Heart left ventricle (tissue), 16 donors: ENCODE measurements at regions not wholly inside any gene's neighbourhood (a gene's known extent, or its start where the extent isn't known, plus 50 kb on each side); places are given as distances from the start of the nearest gene placed in this dataset.

Experiments used
- ATAC-seq, 4 donors: fragments of 200-7000 bp; cut with Tn5 transposase; one replicate each; pipeline ENCODE4 v1.9.1; 2020 to 2022; ENCODE audit warnings: moderate library complexity in 4 of 4, mild to moderate bottlenecking in 3 of 4, moderate number of reproducible peaks in 1 of 4
- DNase-seq, 5 donors: peaks; one replicate each; pipeline ENCODE4 v3.0.0-alpha.2; 2020
- H3K27ac ChIP-seq, 12 donors: fragments of 200-600 bp; sonication (generic) in 4 of 12; one replicate each; pipeline versions ENCODE4 v1.5.0 to v1.8.0; 2016 to 2022; ENCODE audit warnings: mild to moderate bottlenecking in 2 of 12
- H3K27me3 ChIP-seq, 9 donors: fragments of 200-600 bp; sonication (generic) in 2 of 9; one replicate each; pipeline versions ENCODE4 v1.5.1 to v1.8.0; 2016 to 2022; ENCODE audit warnings: mild to moderate bottlenecking in 3 of 9
- H3K36me3 ChIP-seq, 9 donors: fragments of 200-600 bp; sonication (generic) in 2 of 9; one replicate each; pipeline versions ENCODE4 v1.5.0 to v1.8.0; 2018 to 2022; ENCODE audit warnings: mild to moderate bottlenecking in 2 of 9
- H3K4me1 ChIP-seq, 12 donors: fragments of 200-600 bp; sonication (generic) in 4 of 12; one replicate each; pipeline versions ENCODE4 v1.5.0 to v1.8.0; 2016 to 2022; ENCODE audit warnings: mild to moderate bottlenecking in 3 of 12
- H3K4me3 ChIP-seq, 12 donors: fragments of 200-600 bp; sonication (generic) in 4 of 12; one replicate each; pipeline versions ENCODE4 v1.5.0 to v1.8.0; 2017 to 2022; ENCODE audit warnings: mild to moderate bottlenecking in 9 of 12, moderate library complexity in 4 of 12
- H3K9me3 ChIP-seq, 12 donors: fragments of 200-600 bp; sonication (generic) in 4 of 12; one replicate each; pipeline versions ENCODE4 v1.5.0 to v1.8.0; 2016 to 2022; ENCODE audit warnings: mild to moderate bottlenecking in 1 of 12
- POLR2A ChIP-seq, 2 donors: fragments of 450-650 bp; IDR thresholded peaks; one replicate each; pipeline ENCODE4 v1.6.1; 2017; ENCODE audit warnings: antibody characterized with exemption in 2 of 2, mild to moderate bottlenecking in 2 of 2, moderate library complexity in 2 of 2
- WGBS, 4 donors: extraction: QIAGEN DNeasy Blood & Tissue Kit in 2 of 4; methylation state at CpG; one replicate each; pipeline versions ENCODE4 v1.1.5 to v1.1.7; 2013 to 2018; 5-methylcytosine and 5-hydroxymethylcytosine counted together
- intact Hi-C, 10 donors: fragments of 100-400 bp; cut with DNase I; formaldehyde crosslinking; loops; one replicate each; pipeline versions ENCODE4 v1.11.1 to v1.14.2; 2022
- TF ChIP-seq, protein P1 (sequence below), 12 donors: fragments of 200-600 bp; sonication (generic) in 4 of 12; IDR thresholded peaks; one replicate each; pipeline versions ENCODE4 v1.5.0 to v1.8.0; 2018 to 2022; ENCODE audit warnings: antibody characterized with exemption in 12 of 12, mild to moderate bottlenecking in 5 of 12
- donor health status: ischemic (EF 13 %, LVEDD 7.1; RV severe dilation, severe dysfunction).
- donor health status: healthy with polysubstance abuse.
- donor health status: DM: no; HTN: yes; CAD: no.
- donor health status: DM: no; HTN: no; CAD: no.
- donor health status: ischemic (EF 25% LVEDD 6.9; RV normal size, moderate dysfunction).
- donor health status: ischemic (EF 25% LVEDD 5.7; RV mildly dilated, moderate dysfunction).
- donor health status: healthy.
- donor health status: DM: yes; HTN: yes; CAD: no.
- donor health status: ischemic (EF 35%, LVEDD 5.7; RV mildly dilated, moderate dysfunction).
- donor health status: nonischemic (EF 11% LVEDD 7.7; RV severe dilation, severe dysfunction).
- donor health status: DM: yes; HTN: yes; CAD: no.
- donor health status: PGD.
- donor health status: ischemic (EF 29% LVEDD 5.4; RV normal size, mild dysfunction).
- donor health status: nonischemic (EF 23%, LVEDD 6.1; RV moderate dilation, normal function).

DNA sequence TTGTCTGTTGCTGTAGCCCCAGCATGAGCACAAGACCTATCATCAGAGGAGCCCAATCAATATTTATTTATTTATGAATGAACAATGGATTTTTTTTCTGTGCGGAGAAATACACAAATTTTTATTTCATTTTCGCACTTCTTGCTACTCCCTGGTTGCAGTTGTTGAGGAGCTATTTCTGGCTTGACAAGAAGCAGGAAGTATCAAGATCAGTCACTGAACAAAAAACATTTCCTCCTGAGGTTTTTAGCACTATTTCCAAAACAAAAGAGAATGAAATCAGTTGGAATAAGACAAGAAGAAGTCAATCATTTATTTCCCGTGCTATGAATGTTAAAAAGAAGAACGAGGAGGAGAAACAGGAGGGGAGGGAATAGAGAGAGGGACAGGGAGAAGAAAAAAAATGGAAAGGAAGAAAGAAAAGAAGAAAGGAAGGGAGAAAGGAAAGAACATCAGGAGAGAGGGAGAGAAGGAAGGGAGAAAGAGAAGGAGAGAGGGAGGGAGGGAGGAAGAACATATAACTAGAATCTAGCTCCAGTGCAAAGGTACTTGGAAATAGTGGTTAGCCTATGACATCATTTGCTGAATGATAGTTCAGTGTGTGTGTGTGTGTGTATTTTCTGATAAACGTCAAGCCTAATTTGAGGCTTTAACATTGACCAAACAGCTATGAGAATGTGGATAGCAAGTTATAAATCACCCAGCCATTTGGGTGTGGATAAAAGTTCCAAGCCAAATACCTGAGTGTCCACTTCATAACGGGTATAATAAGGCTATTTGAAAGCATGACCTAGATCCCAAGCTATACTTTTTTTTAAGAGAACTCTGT, 586.0 kb downstream of the EBF1 start:
- DNase-seq (no peak), ATAC-seq (peak in 1 of 4 donors; percentile 26)
- TF ChIP-seq, protein P1, sequence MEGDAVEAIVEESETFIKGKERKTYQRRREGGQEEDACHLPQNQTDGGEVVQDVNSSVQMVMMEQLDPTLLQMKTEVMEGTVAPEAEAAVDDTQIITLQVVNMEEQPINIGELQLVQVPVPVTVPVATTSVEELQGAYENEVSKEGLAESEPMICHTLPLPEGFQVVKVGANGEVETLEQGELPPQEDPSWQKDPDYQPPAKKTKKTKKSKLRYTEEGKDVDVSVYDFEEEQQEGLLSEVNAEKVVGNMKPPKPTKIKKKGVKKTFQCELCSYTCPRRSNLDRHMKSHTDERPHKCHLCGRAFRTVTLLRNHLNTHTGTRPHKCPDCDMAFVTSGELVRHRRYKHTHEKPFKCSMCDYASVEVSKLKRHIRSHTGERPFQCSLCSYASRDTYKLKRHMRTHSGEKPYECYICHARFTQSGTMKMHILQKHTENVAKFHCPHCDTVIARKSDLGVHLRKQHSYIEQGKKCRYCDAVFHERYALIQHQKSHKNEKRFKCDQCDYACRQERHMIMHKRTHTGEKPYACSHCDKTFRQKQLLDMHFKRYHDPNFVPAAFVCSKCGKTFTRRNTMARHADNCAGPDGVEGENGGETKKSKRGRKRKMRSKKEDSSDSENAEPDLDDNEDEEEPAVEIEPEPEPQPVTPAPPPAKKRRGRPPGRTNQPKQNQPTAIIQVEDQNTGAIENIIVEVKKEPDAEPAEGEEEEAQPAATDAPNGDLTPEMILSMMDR (IDR thresholded peaks at IDR 0.05): no peak
- no peak for TF ChIP-seq POLR2A (IDR thresholded peaks at IDR 0.05)
- intact Hi-C loops: loop anchor here in 1 of 10 donors (10.0 kb wide), 1 partner anchor 339 kb away; no protein-coding TSS in a partner anchor
- H3K4me1 ChIP-seq: peaks cover 0 to 30% (median 6%) of the 10 kb centered on the region in 12 donors
- H3K27me3 ChIP-seq: no peaks in the 10 kb centered on the region
- peak overlapping the region in 9 of 12 donors; percentile 12 to 62 (median 40) for H3K27ac ChIP-seq
- H3K4me3 ChIP-seq: no peak overlapping the region
- H3K9me3 ChIP-seq: no peaks in the 10 kb centered on the region
- H3K36me3 ChIP-seq: no peaks in the 10 kb centered on the region
- 41 to 50% (median 45%) methylated on average over 6 of the region's 6 CpGs for WGBS, 4 donors

DNA sequence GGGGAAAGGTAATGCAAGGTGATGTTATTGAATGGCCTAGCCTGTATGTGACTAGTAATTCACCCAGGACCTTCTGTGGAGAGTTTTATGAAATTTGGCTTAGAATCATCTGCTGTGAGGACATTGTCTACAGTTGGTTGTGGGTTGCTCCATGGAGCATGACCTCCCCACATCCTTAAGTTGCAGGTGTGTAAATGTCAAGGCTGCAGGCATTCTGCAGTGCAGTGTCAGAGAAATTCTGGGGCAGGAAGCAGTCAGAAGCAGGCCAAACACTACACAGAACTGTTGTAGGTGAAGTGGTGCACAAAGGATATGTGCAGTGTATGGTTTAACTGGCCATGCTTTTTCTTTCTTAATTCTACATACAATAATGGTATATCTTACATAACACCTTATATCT, 588.3 kb downstream of the EBF1 start:
- Histone ChIP-seq H3K27ac (no peak overlapping the region), H3K9me3 (peaks cover 0 to 14% (median 2%) of the 10 kb centered on the region in 12 donors), H3K36me3 (no peaks in the 10 kb centered on the region), H3K4me1 (peaks cover 0 to 22% (median 6%) of the 10 kb centered on the region in 12 donors), H3K27me3 (no peaks in the 10 kb centered on the region), H3K4me3 (no peak overlapping the region)
- intact Hi-C loops: loop anchor here in 1 of 10 donors (10.0 kb wide), 1 partner anchor 337 kb away; no protein-coding TSS in a partner anchor
- DNase-seq: no peak
- TF ChIP-seq, protein P1 (IDR thresholded peaks at IDR 0.05): no peak
- no peak for TF ChIP-seq POLR2A (IDR thresholded peaks at IDR 0.05)
- no peak for ATAC-seq

- Histone ChIP-seq H3K4me1 (peaks cover 0 to 22% (median 6%) of the 10 kb centered on the region in 12 donors), H3K4me3 (no peak overlapping the region), H3K9me3 (peaks cover 0 to 24% (median 10%) of the 10 kb centered on the region in 12 donors), H3K27me3 (no peaks in the 10 kb centered on the region), H3K27ac (no peak overlapping the region), H3K36me3 (no peaks in the 10 kb centered on the region)
- no peak for TF ChIP-seq POLR2A (IDR thresholded peaks at IDR 0.05)
- TF ChIP-seq, protein P1 (IDR thresholded peaks at IDR 0.05): no peak
- intact Hi-C loops: loop anchor here in 1 of 10 donors (10.0 kb wide), 1 partner anchor 336 kb away; no protein-coding TSS in a partner anchor
- 53 to 95% (median 87%) methylated on average over 7 of the region's 7 CpGs for WGBS, 4 donors
- DNase-seq (no peak), ATAC-seq (no peak)
These were observed 589.2 kb downstream of the EBF1 start for GRCh38 chr5:158510479-158510878.

DNA sequence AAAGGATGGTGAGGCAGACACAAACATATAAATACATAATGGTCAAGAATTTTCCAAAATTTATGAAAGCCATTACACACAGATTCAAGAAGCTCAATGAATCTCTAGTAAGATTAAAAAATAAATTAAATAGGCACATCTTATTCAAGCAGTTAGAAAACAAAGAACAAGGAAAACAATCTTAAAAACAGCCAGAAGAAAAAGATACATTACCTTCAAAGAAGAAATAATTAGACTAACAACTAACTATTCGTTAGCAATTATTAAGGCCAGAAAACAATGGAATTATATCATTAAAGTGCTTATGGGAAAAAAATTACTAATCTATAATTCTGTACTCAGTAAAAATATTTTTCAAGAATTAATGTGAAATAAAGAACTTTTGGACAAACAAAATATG, 593.1 kb downstream of the EBF1 start:
- intact Hi-C loops: no loop called here
- H3K27ac ChIP-seq: no peak overlapping the region
- 87 to 95% (median 90%) methylated on average over 1 of the region's 1 CpG for WGBS, 4 donors

More for the DNA sequence above, 593.1 kb downstream of the EBF1 start:
- no peaks in the 10 kb centered on the region for H3K27me3 ChIP-seq
- H3K36me3 ChIP-seq: no peaks in the 10 kb centered on the region
- no peak for ATAC-seq
- H3K4me1 ChIP-seq: peaks cover 0 to 16% (median 0%) of the 10 kb centered on the region in 12 donors
- no peak for TF ChIP-seq POLR2A (IDR thresholded peaks at IDR 0.05)
- TF ChIP-seq, protein P1 (IDR thresholded peaks at IDR 0.05): no peak
- H3K9me3 ChIP-seq: peaks cover 0 to 30% (median 15%) of the 10 kb centered on the region in 12 donors
- no peak overlapping the region for H3K4me3 ChIP-seq
- no peak for DNase-seq
